Epidermal melanocyte (primary cell): ENCODE measurements at regions not wholly inside any gene's neighbourhood (a gene's known extent, or its start where the extent isn't known, plus 50 kb on each side); places are given as distances from the start of the nearest gene placed in this dataset.

Source experiments
- DNase-seq: peaks from one replicate; pipeline ENCODE4 v3.0.0; 2011; ENCODE audit warnings: low spot score; ENCODE audit not compliant: insufficient read length

DNA sequence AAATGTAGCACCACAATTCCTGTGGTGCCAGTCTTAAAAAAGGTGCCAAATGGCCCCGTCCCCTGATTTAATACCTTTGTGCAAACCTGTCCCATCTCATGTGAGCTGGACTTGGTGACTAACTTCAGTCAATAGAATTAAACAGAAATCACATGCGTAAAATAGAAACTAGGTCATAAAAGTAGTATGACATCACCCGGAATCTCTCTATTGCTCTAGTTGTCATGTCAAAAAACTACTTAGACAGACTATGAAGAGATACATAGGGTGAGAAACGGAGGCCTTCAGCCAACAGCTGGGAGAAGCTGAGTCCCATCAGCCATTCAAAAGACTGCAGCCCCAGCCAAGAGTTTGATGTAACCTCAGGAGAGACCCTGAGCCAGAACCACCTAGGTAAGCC is 293.5 kb upstream of the HS3ST1 start:
- no peak for DNase-seq

DNA sequence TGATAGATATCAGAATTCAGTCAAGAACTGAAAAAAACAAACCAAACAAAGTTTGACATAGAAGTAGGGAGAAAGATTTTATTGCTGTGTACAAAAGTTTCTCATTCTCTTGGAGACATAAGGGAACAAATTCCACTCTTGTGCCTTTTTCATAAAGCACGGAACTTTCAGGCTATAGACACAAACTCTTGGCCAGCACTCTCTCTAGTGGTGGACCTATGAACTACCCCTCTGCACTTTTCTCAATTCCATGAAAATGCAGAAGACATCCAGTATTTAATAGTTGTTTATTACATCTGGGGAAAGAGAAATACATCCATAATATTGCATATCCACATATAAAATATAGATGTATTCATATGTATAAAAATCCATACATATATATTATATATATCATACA is 291.6 kb upstream of the HS3ST1 start:
- peak; percentile 33 for DNase-seq

DNA sequence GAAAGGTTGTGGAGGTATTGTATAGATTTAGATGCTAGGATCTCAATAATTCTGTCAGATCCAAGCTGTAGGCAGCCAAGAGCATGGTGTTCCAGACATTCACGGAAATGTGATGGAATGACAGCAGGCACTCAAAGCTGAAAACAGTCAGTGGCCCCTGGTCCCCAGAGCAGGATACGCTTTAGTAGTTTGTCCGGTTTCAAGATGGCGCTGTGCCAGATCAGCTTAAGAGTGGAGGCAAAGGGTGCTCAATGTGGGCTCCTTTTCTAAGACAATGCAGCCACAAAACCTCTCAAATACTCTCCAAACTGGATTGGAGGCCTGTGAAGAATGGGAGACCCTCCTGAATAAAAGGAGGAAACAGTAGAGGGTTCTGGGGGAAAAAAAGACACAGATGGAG is 291.2 kb upstream of the HS3ST1 start:
- no peak for DNase-seq

DNA sequence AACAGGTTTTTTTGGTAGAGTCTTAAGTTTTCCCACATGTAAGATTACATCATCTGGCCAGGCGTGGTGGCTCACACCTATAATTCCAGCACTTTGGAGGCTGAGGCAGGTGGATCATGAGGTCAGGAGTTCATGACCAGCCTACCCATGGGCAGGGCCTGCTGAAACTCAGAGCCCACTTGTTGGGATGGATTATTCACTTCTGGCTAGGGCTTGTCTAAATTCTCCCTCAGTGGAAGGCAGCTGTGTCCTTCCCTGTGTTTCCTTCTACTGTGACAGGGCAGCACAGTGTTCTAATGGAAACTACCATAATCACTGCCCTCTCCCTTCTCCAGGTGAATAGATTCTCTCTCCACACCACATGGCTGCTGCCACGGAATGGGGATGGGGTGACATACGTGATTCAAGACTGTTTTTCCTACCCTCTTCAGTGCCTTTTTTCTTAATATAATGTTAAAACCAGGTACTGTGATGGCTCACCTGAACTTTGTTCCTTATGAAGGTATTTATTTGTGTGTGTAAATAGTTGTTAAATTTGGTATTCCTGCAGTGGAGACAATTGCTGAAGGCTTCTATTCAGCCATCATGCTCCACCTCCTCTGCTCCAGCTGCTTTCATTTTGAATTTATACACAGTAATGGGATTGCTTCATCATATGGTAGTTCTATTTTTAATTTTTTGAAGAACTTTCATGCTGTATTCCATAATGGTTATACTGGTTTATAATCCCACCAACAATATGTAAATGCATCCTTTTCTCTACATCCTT is 287.2 kb upstream of the HS3ST1 start:
- no peak for DNase-seq

DNA sequence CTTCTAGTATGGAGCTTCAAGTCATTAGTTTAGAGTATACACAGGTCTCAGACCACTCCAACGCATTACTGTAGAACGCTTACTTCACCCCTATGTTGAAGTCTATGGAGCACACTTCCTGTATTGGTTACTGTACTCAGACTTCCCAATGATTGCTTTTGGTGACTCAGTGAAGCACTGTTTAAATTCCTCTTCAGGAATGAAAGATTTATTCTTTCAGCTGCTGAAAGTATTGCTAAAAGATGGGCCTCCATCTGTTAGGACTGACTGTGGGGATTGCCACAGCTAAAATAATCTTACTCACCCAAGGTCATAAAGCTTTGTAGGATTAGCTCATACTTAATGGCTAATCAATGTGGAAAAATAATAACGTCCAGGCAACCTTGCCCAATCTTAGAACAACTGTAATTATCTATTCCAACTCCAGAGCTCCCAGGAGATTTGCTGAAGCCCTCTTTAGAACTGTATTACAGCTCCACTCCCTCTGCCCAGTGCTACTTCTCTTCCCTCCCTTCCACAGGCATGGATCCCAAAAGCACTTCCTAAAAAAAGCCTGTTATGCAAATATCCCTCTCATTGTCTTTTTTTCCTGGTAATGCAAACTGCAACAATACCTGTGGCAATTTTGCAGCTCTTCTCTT is 281.9 kb upstream of the HS3ST1 start:
- no peak for DNase-seq

DNA sequence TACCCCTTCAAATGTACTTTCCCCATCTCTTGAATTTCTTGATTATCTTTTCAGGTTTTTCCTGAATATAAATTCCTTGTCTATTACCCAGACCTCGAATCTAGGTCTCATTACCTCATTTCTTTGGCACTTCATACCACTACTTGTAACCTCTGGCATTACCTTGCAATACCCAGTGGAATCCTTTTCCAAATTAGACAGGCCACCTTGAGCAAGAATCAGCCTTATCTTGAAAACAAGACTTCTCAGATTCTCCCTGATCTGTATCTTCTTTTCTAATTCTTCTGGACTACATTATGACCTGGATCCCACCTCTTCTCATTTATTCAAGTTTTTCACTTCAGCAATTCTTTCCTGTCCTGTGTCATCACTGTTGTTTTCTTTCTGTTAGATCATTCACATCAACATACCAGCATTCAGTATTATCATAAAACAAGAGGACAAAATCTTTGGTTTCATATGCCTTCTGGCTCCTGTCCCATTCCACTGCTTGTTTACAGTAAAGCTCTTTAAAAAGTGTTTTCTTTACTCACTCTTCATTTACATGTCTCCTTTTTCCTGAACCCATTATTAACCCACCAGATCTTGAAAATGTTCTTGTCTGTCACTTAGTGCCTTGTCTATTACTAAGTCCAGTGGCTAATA is 275.6 kb upstream of the HS3ST1 start:
- no peak for DNase-seq

DNA sequence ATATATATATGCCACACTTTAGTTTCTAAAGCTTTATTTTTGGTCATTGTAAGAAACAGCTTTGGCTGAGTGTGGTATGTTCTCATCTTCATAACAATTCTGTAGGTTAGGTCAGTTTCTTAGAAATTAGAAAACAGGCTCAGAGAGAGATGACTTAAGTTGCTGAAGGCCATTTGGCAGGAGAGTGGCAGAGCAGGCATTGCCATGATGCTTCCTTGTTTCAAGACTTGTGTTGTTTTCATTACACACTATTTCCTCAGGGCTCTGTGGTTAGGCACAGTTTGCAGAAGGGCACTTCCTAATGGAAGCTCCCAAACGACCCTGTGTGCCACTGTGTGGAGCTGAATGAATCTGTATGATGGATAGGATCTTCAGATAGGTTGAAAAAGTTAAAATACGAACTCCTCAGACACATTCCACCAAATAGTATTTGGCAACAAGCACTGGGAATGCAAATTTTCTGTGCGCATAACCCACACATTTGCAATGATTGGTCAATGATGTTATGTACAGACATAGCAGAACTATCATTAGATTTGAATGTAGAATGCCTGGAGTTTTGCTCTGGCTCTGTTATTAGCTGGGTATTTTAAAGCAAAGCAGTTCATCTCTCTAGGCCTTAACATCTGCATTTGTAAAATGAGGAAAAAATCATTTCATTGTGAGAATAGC is 274.3 kb upstream of the HS3ST1 start:
- DNase-seq = no peak

DNA sequence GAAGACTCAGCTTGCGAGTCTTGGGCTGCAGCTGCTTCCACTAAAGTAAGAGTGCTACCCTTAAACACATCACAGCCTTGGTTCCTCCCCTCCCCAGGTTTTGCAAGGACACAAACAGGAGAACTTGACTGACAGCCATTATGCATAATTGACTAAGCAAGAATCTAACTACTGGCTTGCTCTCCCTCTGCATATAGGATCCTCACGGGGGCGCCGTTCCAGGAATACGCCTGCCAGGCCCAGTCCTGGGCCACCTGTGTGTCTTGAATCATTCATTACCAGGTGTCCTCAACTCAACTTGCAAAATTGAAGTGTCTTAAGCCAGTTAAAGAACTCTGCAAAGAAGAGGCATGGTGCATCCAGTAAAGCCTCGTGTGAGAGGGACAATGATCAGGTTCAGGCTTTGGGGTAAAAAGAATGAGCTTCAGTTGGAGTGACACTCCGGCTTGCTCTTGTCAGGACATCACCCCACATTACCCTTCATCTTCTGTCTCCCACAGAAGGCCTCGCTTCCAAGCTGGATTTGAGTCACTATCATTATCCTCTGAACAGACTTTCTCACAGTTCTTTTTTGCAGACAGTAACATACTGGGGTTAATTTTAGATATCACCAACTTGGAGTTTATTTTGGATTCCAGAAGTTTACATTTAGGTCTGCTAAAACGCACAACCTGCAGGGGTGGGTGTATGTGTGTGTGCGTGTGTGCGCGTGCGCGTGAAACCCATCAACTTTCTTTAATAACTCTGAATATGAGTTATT is 273.5 kb upstream of the HS3ST1 start:
- DNase-seq = no peak

DNA sequence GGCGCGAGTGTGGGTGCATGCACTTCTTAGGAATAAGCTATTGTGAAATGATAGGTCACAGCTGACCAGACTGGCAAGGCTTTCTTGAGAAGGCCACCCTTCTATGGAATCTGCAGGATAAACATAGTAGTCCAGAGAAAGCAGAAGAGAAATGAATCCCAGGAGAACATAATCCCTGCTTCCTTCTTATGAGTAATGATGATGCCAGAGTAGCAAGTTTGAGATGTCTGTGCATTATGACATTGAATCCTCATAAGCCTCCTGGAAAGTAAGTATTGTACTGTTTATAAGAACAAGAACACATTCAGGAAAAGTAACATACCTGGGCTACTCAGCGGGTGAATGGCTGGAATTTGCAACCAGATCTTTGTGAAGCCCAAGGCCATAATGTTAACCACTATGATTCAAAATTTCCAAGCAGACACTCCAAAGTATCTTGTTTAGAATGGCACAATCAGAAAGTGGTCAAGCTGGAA is 272.1 kb upstream of the HS3ST1 start:
- DNase-seq = no peak

DNA sequence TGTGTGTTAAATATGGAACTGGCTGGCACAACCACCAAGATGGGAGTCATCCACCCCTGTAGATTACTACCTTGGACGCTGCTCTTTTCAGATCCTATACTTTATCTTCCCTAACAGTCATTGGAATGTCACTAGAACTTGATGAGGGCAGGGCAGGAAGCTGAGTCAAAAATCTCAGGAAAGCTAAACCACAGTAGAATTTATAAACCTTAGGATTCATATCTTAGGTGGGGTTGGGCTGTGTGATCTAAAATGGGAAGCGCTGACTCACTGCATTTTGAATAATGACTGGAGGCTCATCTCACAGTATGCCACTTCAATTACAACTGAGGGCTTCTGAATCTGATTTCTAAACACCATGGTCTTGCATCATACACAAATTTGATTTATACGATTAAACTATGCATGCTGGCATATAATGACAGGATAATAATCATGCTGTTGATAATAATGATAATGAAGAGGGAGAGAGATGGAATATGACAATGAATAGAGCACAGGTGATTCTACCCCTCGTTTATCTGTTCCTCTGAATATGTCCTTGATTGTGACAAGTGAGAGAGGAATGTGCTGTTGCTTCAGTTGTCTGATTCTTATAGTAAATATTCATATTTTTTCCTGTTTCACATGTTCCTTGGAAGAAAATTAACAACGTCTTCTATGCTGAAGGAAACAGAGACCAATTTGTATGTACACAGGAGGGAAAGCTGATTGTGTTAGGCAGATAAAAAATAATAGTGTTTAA is 270.3 kb upstream of the HS3ST1 start:
- DNase-seq = no peak

DNA sequence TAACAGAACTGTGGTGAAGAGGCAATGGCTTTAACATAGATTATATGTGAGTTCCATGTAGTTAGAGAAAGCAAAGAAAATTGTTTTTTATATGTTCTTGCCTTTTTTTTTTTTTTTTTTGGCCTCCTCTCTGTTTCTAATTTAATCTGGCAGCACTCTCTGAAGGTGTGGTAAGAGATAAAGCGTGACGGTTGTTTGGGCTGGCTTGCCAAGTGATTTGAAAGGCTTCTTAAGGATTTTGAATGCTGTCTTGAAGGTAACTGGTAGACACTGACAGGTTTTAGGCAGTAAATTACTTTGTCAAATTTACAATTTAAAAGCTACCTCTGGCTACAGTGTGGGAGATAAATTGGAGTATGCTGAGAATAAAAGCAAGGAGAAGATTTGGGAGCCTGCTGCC is 269.3 kb upstream of the HS3ST1 start:
- DNase-seq = no peak

DNA sequence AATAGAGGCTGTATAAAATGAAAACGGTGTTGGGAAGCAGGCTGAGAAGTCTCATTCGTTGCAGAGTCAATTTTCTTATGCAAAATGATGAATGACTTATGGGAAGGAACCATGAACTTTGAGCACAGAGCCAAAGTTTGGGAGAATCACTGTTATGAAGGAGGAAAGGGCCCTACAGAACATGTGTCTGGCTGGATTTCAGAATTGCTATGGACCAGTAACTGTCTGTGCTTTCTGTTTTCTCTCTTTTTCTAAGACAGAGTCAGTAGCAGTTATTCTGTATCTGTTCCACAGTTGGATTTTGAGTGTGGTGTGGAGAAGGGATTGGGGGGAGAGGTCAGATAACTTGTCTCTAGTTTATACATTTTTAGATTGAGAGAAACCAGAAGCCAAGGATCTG is 265.0 kb upstream of the HS3ST1 start:
- DNase-seq = no peak

DNA sequence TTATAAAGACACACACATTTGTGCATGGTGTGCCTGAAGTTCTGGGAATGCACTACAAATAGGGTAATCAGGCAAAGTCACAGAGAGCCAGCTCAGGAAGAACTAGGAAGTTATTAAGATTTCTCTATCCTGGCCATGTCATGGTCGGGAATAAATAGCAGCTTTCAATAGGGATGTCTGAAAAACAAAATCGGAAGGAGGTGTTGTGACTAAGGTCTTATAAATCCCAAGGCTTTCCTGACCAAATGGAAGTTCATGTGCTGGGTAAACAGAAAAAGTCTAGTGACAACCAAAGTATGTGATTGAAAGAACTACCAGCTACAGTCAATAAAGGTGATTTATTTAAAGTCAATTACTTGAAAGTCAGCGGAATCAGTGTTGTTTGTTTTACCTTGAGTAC is 262.5 kb upstream of the HS3ST1 start:
- DNase-seq = no peak

DNA sequence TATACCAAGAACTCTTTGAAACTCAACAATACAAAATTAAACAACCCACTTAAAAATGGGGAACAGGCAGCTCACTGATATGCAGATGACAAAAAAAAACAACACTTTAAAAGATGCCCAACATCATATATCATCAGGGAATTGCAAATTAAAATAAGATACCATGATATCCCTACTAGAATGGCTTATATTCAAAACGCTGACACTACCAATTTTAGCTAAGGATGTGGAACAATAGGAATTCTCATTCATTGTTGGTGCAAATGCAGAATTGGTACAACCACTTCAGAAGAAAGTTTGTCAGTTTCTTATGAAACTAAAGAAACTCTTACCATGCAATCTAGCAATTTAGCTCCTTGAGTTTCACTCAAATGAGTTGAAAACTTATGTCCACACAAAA is 259.0 kb upstream of the HS3ST1 start:
- no peak for DNase-seq

DNA sequence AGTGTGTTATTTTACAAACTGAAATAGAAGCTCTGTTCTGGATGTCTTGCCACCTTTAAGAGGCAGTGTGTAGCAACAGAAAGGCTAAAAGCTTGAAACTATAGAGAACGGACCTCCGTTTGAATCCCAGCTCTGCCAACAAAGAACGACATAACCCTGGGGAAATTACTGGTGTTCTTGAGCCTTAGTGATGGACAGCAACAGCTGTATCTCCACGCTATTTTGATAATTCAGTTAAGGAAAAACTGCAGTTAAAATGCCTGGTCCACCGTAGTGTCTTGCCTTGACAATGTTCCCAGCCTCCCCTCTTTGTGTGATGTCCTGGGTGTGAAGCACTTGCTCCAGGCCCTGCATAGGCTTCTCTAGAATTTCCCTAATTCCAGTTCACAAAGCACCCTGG is 256.8 kb upstream of the HS3ST1 start:
- no peak for DNase-seq

DNA sequence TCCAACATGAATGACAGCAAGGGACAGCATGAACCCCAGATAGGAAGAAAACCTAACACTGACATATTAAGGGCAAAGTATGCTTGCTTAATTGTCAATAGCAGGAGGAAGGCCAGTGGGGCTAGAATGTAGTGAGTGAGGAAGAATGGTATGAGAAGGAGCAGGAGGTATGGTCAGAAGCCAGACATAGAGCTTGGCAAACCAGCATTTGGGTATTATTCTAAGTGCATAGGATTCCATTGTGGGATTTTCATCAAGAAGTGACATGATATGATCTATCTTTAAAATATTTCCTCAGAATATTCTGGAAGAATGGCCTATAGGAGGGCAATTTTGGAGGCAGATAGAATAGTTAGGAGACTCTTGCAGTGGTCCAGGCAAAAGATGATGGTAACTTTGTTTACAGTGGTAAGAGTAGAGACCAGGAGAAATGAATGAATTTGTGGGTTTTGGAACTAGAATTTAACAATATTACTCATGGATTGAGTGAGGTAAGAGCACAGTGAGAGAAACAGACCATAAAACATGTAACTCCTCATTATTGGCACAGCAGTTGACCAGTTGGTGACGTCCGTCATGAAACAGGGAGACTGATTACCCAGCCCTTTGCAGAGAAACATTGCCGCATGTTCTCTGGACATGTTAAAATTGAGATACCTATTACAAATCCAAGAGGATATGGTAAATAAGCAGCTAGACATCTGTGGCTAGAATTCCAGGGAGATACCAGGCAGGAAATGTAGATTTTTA is 246.5 kb upstream of the HS3ST1 start:
- DNase-seq = no peak

DNA sequence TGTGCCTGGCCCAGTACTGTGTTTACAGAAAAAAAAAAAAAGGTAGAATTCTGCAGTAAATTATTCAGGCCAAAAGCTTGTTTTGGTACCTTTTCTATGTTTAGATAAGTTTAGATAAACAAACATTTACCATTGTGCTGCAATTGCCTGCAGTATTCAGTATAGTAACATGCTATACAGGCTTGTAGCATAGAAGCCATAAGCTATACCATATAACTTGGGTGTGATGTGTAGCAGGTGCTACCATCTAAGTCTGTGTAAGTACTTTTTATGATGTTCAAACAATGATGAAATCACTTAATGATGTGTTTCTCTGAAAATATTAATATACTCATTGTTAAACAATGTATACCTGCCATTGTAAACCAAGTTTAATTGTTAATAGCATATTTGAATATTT is 241.6 kb upstream of the HS3ST1 start:
- no peak for DNase-seq

DNA sequence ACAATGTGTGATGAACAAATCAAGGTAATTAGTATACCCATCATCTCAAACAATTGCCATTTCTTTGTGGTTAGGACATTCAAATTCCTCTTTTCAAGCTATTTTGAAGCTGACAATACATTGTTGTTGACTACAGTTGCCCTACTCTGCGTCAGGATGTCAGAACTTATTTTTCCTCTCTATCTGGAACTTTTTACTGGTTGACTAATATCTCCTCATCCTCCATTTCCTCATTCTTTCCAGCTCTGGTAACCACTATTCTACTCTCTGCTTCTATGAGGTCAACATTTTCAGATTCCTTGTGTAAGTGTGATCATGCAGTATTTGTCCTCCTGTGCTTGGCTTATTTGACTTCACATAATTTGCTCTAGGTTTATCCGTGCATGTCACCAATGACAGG is 240.5 kb upstream of the HS3ST1 start:
- no peak for DNase-seq

DNA sequence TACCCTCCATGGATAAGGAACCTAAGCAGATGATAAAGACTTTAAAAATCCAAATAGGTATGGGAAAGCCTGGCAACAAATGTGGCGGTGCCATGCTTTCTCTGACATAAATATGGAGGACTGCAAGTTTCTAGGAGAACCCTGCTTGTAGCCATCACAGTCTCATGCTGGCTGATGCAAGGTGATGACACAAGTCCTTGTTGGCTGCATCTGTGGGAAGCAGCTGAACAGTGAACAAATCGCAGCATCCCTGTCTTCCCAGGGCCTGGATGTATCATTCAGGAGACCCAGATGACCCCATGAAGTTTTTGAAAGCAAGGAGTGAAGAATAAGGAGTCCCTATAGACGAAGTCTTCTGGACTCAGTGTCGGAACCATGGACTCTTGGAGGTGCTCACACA is 234.4 kb upstream of the HS3ST1 start:
- DNase-seq = no peak
